ENCODE measurements at regions not wholly inside any gene's neighbourhood (a gene's known extent, or its start where the extent isn't known, plus 50 kb on each side); places are given as distances from the start of the nearest gene placed in this dataset.

GRCh38 chr12:46499226-46499625, 126.7 kb upstream of the SLC38A2 start:
- Histone ChIP-seq H3K36me3 (ENCODE audit: control insufficient read depth, insufficient read depth, low read length, severe bottlenecking) (no peaks in the 10 kb centered on the region), H3K27me3 (replicated peaks; ENCODE audit: control insufficient read depth, insufficient read depth, low read length) (no peaks in the 10 kb centered on the region), H3K9me3 (ENCODE audit: control insufficient read depth, low read length) (peaks cover 25% of the 10 kb centered on the region), H3K4me3 (ENCODE audit: low read length) (no peak overlapping the region), H3K4me1 (ENCODE audit: control insufficient read depth, insufficient read depth, low read length) (peaks cover 5% of the 10 kb centered on the region), H3K9ac (ENCODE audit: low read length) (no peak overlapping the region)
- peak; percentile 30 for DNase-seq (ENCODE audit: low read depth)

GRCh38 chr12:46497739-46498138, 125.2 kb upstream of the SLC38A2 start:
- Histone ChIP-seq H3K9me3 (ENCODE audit: control insufficient read depth, low read length) (peaks cover 17% of the 10 kb centered on the region), H3K9ac (ENCODE audit: low read length) (no peak overlapping the region), H3K4me3 (ENCODE audit: low read length) (no peak overlapping the region), H3K36me3 (ENCODE audit: control insufficient read depth, insufficient read depth, low read length, severe bottlenecking) (no peaks in the 10 kb centered on the region), H3K27me3 (replicated peaks; ENCODE audit: control insufficient read depth, insufficient read depth, low read length) (no peaks in the 10 kb centered on the region), H3K4me1 (ENCODE audit: control insufficient read depth, insufficient read depth, low read length) (peaks cover 20% of the 10 kb centered on the region)
- no peak for DNase-seq (ENCODE audit: low read depth)

GRCh38 chr12:46494424-46494823, 121.9 kb upstream of the SLC38A2 start:
- DNase-seq (ENCODE audit: low read depth): peak; percentile 68
- Histone ChIP-seq H3K9me3 (ENCODE audit: control insufficient read depth, low read length) (no peaks in the 10 kb centered on the region), H3K27me3 (replicated peaks; ENCODE audit: control insufficient read depth, insufficient read depth, low read length) (no peaks in the 10 kb centered on the region), H3K9ac (ENCODE audit: low read length) (peak overlapping the region; percentile 85), H3K36me3 (ENCODE audit: control insufficient read depth, insufficient read depth, low read length, severe bottlenecking) (no peaks in the 10 kb centered on the region), H3K4me3 (ENCODE audit: low read length) (peak overlapping the region; percentile 75), H3K4me1 (ENCODE audit: control insufficient read depth, insufficient read depth, low read length) (peaks cover 53% of the 10 kb centered on the region)

- Histone ChIP-seq H3K27me3 (replicated peaks; ENCODE audit: control insufficient read depth, insufficient read depth, low read length) (no peaks in the 10 kb centered on the region), H3K4me1 (ENCODE audit: control insufficient read depth, insufficient read depth, low read length) (peaks cover 55% of the 10 kb centered on the region), H3K9ac (ENCODE audit: low read length) (peak overlapping the region; percentile 85), H3K36me3 (ENCODE audit: control insufficient read depth, insufficient read depth, low read length, severe bottlenecking) (no peaks in the 10 kb centered on the region), H3K9me3 (ENCODE audit: control insufficient read depth, low read length) (no peaks in the 10 kb centered on the region), H3K4me3 (ENCODE audit: low read length) (peak overlapping the region; percentile 75)
- DNase-seq (ENCODE audit: low read depth): no peak
These were observed 121.2 kb upstream of the SLC38A2 start for GRCh38 chr12:46493834-46494181.

GRCh38 chr12:46493150-46493833, 120.7 kb upstream of the SLC38A2 start:
- H3K4me1 ChIP-seq (ENCODE audit: control insufficient read depth, insufficient read depth, low read length): peaks cover 55% of the 10 kb centered on the region
- peak overlapping the region; percentile 75 for H3K4me3 ChIP-seq (ENCODE audit: low read length)
- H3K36me3 ChIP-seq (ENCODE audit: control insufficient read depth, insufficient read depth, low read length, severe bottlenecking): no peaks in the 10 kb centered on the region
- H3K27me3 ChIP-seq (replicated peaks; ENCODE audit: control insufficient read depth, insufficient read depth, low read length): no peaks in the 10 kb centered on the region
- no peak for DNase-seq (ENCODE audit: low read depth)
- peak overlapping the region; percentile 85 for H3K9ac ChIP-seq (ENCODE audit: low read length)
- no peaks in the 10 kb centered on the region for H3K9me3 ChIP-seq (ENCODE audit: control insufficient read depth, low read length)

- H3K9ac ChIP-seq (ENCODE audit: low read length): peak overlapping the region; percentile 85
- H3K9me3 ChIP-seq (ENCODE audit: control insufficient read depth, low read length): no peaks in the 10 kb centered on the region
- H3K4me1 ChIP-seq (ENCODE audit: control insufficient read depth, insufficient read depth, low read length): peaks cover 55% of the 10 kb centered on the region
- peak overlapping the region; percentile 75 for H3K4me3 ChIP-seq (ENCODE audit: low read length)
- peak; percentile 87 for DNase-seq (ENCODE audit: low read depth)
- no peaks in the 10 kb centered on the region for H3K27me3 ChIP-seq (replicated peaks; ENCODE audit: control insufficient read depth, insufficient read depth, low read length)
- H3K36me3 ChIP-seq (ENCODE audit: control insufficient read depth, insufficient read depth, low read length, severe bottlenecking): no peaks in the 10 kb centered on the region
These were observed 120.0 kb upstream of the SLC38A2 start for GRCh38 chr12:46492471-46493085.

- Histone ChIP-seq H3K4me3 (ENCODE audit: low read length) (peak overlapping the region; percentile 75), H3K9ac (ENCODE audit: low read length) (peak overlapping the region; percentile 66)
- DNase-seq (ENCODE audit: low read depth): no peak
These were observed 119.0 kb upstream of the SLC38A2 start for GRCh38 chr12:46491548-46491947.

GRCh38 chr12:46490635-46491034, 118.1 kb upstream of the SLC38A2 start:
- H3K9ac ChIP-seq (ENCODE audit: low read length): peak overlapping the region; percentile 66
- DNase-seq (ENCODE audit: low read depth): peak; percentile 77
- H3K27me3 ChIP-seq (replicated peaks; ENCODE audit: control insufficient read depth, insufficient read depth, low read length): no peaks in the 10 kb centered on the region
- H3K9me3 ChIP-seq (ENCODE audit: control insufficient read depth, low read length): no peaks in the 10 kb centered on the region
- H3K4me1 ChIP-seq (ENCODE audit: control insufficient read depth, insufficient read depth, low read length): peaks cover 55% of the 10 kb centered on the region
- peak overlapping the region; percentile 75 for H3K4me3 ChIP-seq (ENCODE audit: low read length)
- H3K36me3 ChIP-seq (ENCODE audit: control insufficient read depth, insufficient read depth, low read length, severe bottlenecking): no peaks in the 10 kb centered on the region

More at GRCh38 chr12:46491548-46491947, 119.0 kb upstream of the SLC38A2 start:
- no peaks in the 10 kb centered on the region for H3K36me3 ChIP-seq (ENCODE audit: control insufficient read depth, insufficient read depth, low read length, severe bottlenecking)
- no peaks in the 10 kb centered on the region for H3K27me3 ChIP-seq (replicated peaks; ENCODE audit: control insufficient read depth, insufficient read depth, low read length)
- H3K4me1 ChIP-seq (ENCODE audit: control insufficient read depth, insufficient read depth, low read length): peaks cover 55% of the 10 kb centered on the region
- H3K9me3 ChIP-seq (ENCODE audit: control insufficient read depth, low read length): no peaks in the 10 kb centered on the region

- H3K4me3 ChIP-seq (ENCODE audit: low read length): peak overlapping the region; percentile 37
- peak overlapping the region; percentile 66 for H3K9ac ChIP-seq (ENCODE audit: low read length)
- no peaks in the 10 kb centered on the region for H3K27me3 ChIP-seq (replicated peaks; ENCODE audit: control insufficient read depth, insufficient read depth, low read length)
- peaks cover 55% of the 10 kb centered on the region for H3K4me1 ChIP-seq (ENCODE audit: control insufficient read depth, insufficient read depth, low read length)
- no peaks in the 10 kb centered on the region for H3K36me3 ChIP-seq (ENCODE audit: control insufficient read depth, insufficient read depth, low read length, severe bottlenecking)
- DNase-seq (ENCODE audit: low read depth): no peak
- no peaks in the 10 kb centered on the region for H3K9me3 ChIP-seq (ENCODE audit: control insufficient read depth, low read length)
These were observed 117.4 kb upstream of the SLC38A2 start for GRCh38 chr12:46489951-46490388.

- DNase-seq (ENCODE audit: low read depth): no peak
- Histone ChIP-seq H3K9me3 (ENCODE audit: control insufficient read depth, low read length) (no peaks in the 10 kb centered on the region), H3K4me3 (ENCODE audit: low read length) (no peak overlapping the region), H3K9ac (ENCODE audit: low read length) (no peak overlapping the region), H3K36me3 (ENCODE audit: control insufficient read depth, insufficient read depth, low read length, severe bottlenecking) (no peaks in the 10 kb centered on the region), H3K4me1 (ENCODE audit: control insufficient read depth, insufficient read depth, low read length) (peaks cover 51% of the 10 kb centered on the region), H3K27me3 (replicated peaks; ENCODE audit: control insufficient read depth, insufficient read depth, low read length) (no peaks in the 10 kb centered on the region)
These were observed 115.1 kb upstream of the SLC38A2 start for GRCh38 chr12:46487567-46488131.

GRCh38 chr12:46486588-46486987, 114.0 kb upstream of the SLC38A2 start:
- Histone ChIP-seq H3K36me3 (ENCODE audit: control insufficient read depth, insufficient read depth, low read length, severe bottlenecking) (no peaks in the 10 kb centered on the region), H3K9me3 (ENCODE audit: control insufficient read depth, low read length) (no peaks in the 10 kb centered on the region), H3K4me1 (ENCODE audit: control insufficient read depth, insufficient read depth, low read length) (peaks cover 40% of the 10 kb centered on the region), H3K9ac (ENCODE audit: low read length) (no peak overlapping the region), H3K4me3 (ENCODE audit: low read length) (no peak overlapping the region), H3K27me3 (replicated peaks; ENCODE audit: control insufficient read depth, insufficient read depth, low read length) (no peaks in the 10 kb centered on the region)
- no peak for DNase-seq (ENCODE audit: low read depth)

Measured in adipocyte (in vitro differentiated cells).